Upper lobe of left lung (tissue), 6 donors: ENCODE measurements at regions not wholly inside any gene's neighbourhood (a gene's known extent, or its start where the extent isn't known, plus 50 kb on each side); places are given as distances from the start of the nearest gene placed in this dataset.

Experiments used
- ATAC-seq, 2 donors: fragments of 200-7000 bp; cut with Tn5 transposase; one replicate each; pipeline ENCODE4 v1.9.1; 2022; ENCODE audit warnings: mild to moderate bottlenecking in 2 of 2, moderate library complexity in 2 of 2; ENCODE audit not compliant: low FRiP score in 2 of 2
- DNase-seq, 2 donors: peaks; one replicate each; pipeline ENCODE4 v3.0.0-alpha.2; 2019 to 2020
- H3K27ac ChIP-seq, 4 donors: fragments of 200-600 bp; sonication (generic); one replicate each; pipeline ENCODE4 v1.5.1; 2016 to 2019
- H3K27me3 ChIP-seq, 4 donors: fragments of 200-600 bp; sonication (generic); one replicate each; pipeline ENCODE4 v1.5.1; 2017 to 2019
- H3K36me3 ChIP-seq, 4 donors: fragments of 200-600 bp; sonication (generic); one replicate each; pipeline ENCODE4 v1.5.1; 2016 to 2019
- H3K4me1 ChIP-seq, 4 donors: fragments of 200-600 bp; sonication (generic); one replicate each; pipeline ENCODE4 v1.5.1; 2018 to 2019
- H3K4me3 ChIP-seq, 4 donors: fragments of 200-600 bp; sonication (generic); one replicate each; pipeline ENCODE4 v1.5.1; 2017 to 2019; ENCODE audit warnings: mild to moderate bottlenecking in 2 of 4, moderate library complexity in 1 of 4
- H3K9me3 ChIP-seq, 4 donors: fragments of 200-600 bp; sonication (generic); one replicate each; pipeline ENCODE4 v1.5.1; 2018 to 2019
- CTCF ChIP-seq, 6 experiments: fragments of 450-650 bp in 4 of 6; fragments of 200-600 bp in 2 of 6; sonication (generic) in 2 of 6; IDR thresholded peaks; one replicate each; pipeline ENCODE4 v1.5.1; 2016 to 2019; ENCODE audit warnings: antibody characterized with exemption in 6 of 6
- EP300 ChIP-seq, 4 donors: sonication (generic); formaldehyde crosslinking; IDR thresholded peaks; one replicate each; pipeline ENCODE4 v1.5.1; 2017; ENCODE audit warnings: antibody characterized with exemption in 4 of 4, control low read depth in 2 of 4
- POLR2A ChIP-seq, 4 donors: fragments of 450-650 bp; IDR thresholded peaks; one replicate each; pipeline ENCODE4 v1.5.1; 2016 to 2017; ENCODE audit warnings: antibody characterized with exemption in 4 of 4, mild to moderate bottlenecking in 2 of 4
- POLR2AphosphoS5 ChIP-seq, 2 donors: sonication (generic); formaldehyde crosslinking; IDR thresholded peaks; one replicate each; pipeline ENCODE4 v1.5.1; 2017; ENCODE audit warnings: antibody characterized with exemption in 2 of 2
- WGBS, 2 donors: methylation state at CpG; one replicate each; pipeline ENCODE4 v1.1.5; 2017 to 2018; 5-methylcytosine and 5-hydroxymethylcytosine counted together
- donor health status: DM: no; HTN: no; CAD: no; lungs with moderate emphysema.
- donor health status: DM: no; HTN: yes; CAD: no; lungs with severe emphysema.

GRCh38 chr4:30385650-30386049 lies 334.5 kb upstream of the PCDH7 start:
- H3K9me3 ChIP-seq = no peaks in the 10 kb centered on the region
- no peak for DNase-seq
- no peak overlapping the region for H3K27ac ChIP-seq
- H3K4me3 ChIP-seq = no peak overlapping the region
- no peak for ATAC-seq
- no peaks in the 10 kb centered on the region for H3K4me1 ChIP-seq
- H3K36me3 ChIP-seq = no peaks in the 10 kb centered on the region
- H3K27me3 ChIP-seq = no peaks in the 10 kb centered on the region
- WGBS, 2 donors = 60 to 66% methylated on average over 2 of the region's 2 CpGs
- TF ChIP-seq EP300 (IDR thresholded peaks at IDR 0.05) (no peak), POLR2AphosphoS5 (IDR thresholded peaks at IDR 0.05) (no peak), CTCF (IDR thresholded peaks at IDR 0.05) (no peak), POLR2A (IDR thresholded peaks at IDR 0.05) (no peak)

GRCh38 chr4:30386266-30386895 lies 333.8 kb upstream of the PCDH7 start:
- H3K9me3 ChIP-seq = no peaks in the 10 kb centered on the region
- ATAC-seq (no peak), DNase-seq (no peak)
- H3K4me1 ChIP-seq = no peaks in the 10 kb centered on the region
- no peaks in the 10 kb centered on the region for H3K27me3 ChIP-seq
- no peak overlapping the region for H3K4me3 ChIP-seq
- 91 to 92% methylated on average over 4 of the region's 4 CpGs for WGBS, 2 donors
- TF ChIP-seq POLR2A (IDR thresholded peaks at IDR 0.05) (no peak), POLR2AphosphoS5 (IDR thresholded peaks at IDR 0.05) (no peak), CTCF (IDR thresholded peaks at IDR 0.05) (no peak), EP300 (IDR thresholded peaks at IDR 0.05) (no peak)
- no peaks in the 10 kb centered on the region for H3K36me3 ChIP-seq
- H3K27ac ChIP-seq = no peak overlapping the region

- DNase-seq (no peak), ATAC-seq (no peak)
- 60 to 67% methylated on average over 2 of the region's 2 CpGs for WGBS, 2 donors
- Histone ChIP-seq H3K4me3 (no peak overlapping the region), H3K27me3 (no peaks in the 10 kb centered on the region), H3K9me3 (peaks cover 0 to 8% (median 0%) of the 10 kb centered on the region in 4 donors), H3K36me3 (no peaks in the 10 kb centered on the region), H3K4me1 (no peaks in the 10 kb centered on the region), H3K27ac (no peak overlapping the region)
- TF ChIP-seq POLR2A (IDR thresholded peaks at IDR 0.05) (no peak), EP300 (IDR thresholded peaks at IDR 0.05) (no peak), CTCF (IDR thresholded peaks at IDR 0.05) (no peak), POLR2AphosphoS5 (IDR thresholded peaks at IDR 0.05) (no peak)
Measured at GRCh38 chr4:30395902-30396301, 324.3 kb upstream of the PCDH7 start.

GRCh38 chr4:30396772-30397475 lies 323.2 kb upstream of the PCDH7 start:
- no peak for DNase-seq
- Histone ChIP-seq H3K4me3 (no peak overlapping the region), H3K36me3 (no peaks in the 10 kb centered on the region), H3K27ac (no peak overlapping the region), H3K4me1 (no peaks in the 10 kb centered on the region), H3K27me3 (no peaks in the 10 kb centered on the region), H3K9me3 (peaks cover 0 to 8% (median 0%) of the 10 kb centered on the region in 4 donors)
- no peak for ATAC-seq
- TF ChIP-seq POLR2A (IDR thresholded peaks at IDR 0.05) (no peak), CTCF (IDR thresholded peaks at IDR 0.05) (no peak), POLR2AphosphoS5 (IDR thresholded peaks at IDR 0.05) (no peak), EP300 (IDR thresholded peaks at IDR 0.05) (no peak)
- 35 to 42% methylated on average over 2 of the region's 2 CpGs for WGBS, 2 donors

GRCh38 chr4:30399476-30399875 lies 320.7 kb upstream of the PCDH7 start:
- no peaks in the 10 kb centered on the region for H3K9me3 ChIP-seq
- no peak overlapping the region for H3K27ac ChIP-seq
- no peaks in the 10 kb centered on the region for H3K4me1 ChIP-seq
- H3K4me3 ChIP-seq = no peak overlapping the region
- H3K36me3 ChIP-seq = no peaks in the 10 kb centered on the region
- WGBS, 2 donors = 88 to 100% methylated on average over 1 of the region's 1 CpG
- no peaks in the 10 kb centered on the region for H3K27me3 ChIP-seq
- ATAC-seq (no peak), DNase-seq (no peak)
- no peak for TF ChIP-seq POLR2A (IDR thresholded peaks at IDR 0.05)
- TF ChIP-seq CTCF (IDR thresholded peaks at IDR 0.05) = no peak
- no peak for TF ChIP-seq POLR2AphosphoS5 (IDR thresholded peaks at IDR 0.05)
- no peak for TF ChIP-seq EP300 (IDR thresholded peaks at IDR 0.05)
